Left hindlimb (tissue), 1 donor: ENCODE measurements at regions not wholly inside any gene's neighbourhood (a gene's known extent, or its start where the extent isn't known, plus 50 kb on each side); places are given as distances from the start of the nearest gene placed in this dataset.
A peak's percentile ranks its signal among the peaks of the same experiment; 100 is the strongest.

Source experiments
- DNase-seq: peaks from one replicate; pipeline ENCODE4 v3.0.0-alpha.2; 2018

GRCh38 chr9:119810645-119811429 lies 441.6 kb upstream of the BRINP1 start:
- DNase-seq: no peak

- DNase-seq: no peak
Observed at GRCh38 chr9:119803679-119804078, 434.4 kb upstream of the BRINP1 start.

GRCh38 chr9:119802621-119803020 lies 433.4 kb upstream of the BRINP1 start:
- DNase-seq: peak; percentile 34

- DNase-seq: no peak
Observed at GRCh38 chr9:119802133-119802532, 432.9 kb upstream of the BRINP1 start.

GRCh38 chr9:119801311-119801710 lies 432.1 kb upstream of the BRINP1 start:
- DNase-seq: no peak

GRCh38 chr9:119795395-119795794 lies 426.2 kb upstream of the BRINP1 start:
- DNase-seq: no peak

GRCh38 chr9:119794836-119795235 lies 425.6 kb upstream of the BRINP1 start:
- no peak for DNase-seq

GRCh38 chr9:119793218-119793617 lies 424.0 kb upstream of the BRINP1 start:
- DNase-seq: no peak

- no peak for DNase-seq
Observed at GRCh38 chr9:119792242-119792641, 423.0 kb upstream of the BRINP1 start.

GRCh38 chr9:119789987-119790386 lies 420.8 kb upstream of the BRINP1 start:
- DNase-seq: no peak

GRCh38 chr9:119788921-119789320 lies 419.7 kb upstream of the BRINP1 start:
- no peak for DNase-seq

GRCh38 chr9:119781886-119782285 lies 412.7 kb upstream of the BRINP1 start:
- DNase-seq: no peak

GRCh38 chr9:119775410-119775809 lies 406.2 kb upstream of the BRINP1 start:
- no peak for DNase-seq

GRCh38 chr9:119773823-119774222 lies 404.6 kb upstream of the BRINP1 start:
- DNase-seq: no peak

GRCh38 chr9:119771341-119771740 lies 402.1 kb upstream of the BRINP1 start:
- DNase-seq: no peak

GRCh38 chr9:119768266-119768665 lies 399.0 kb upstream of the BRINP1 start:
- DNase-seq: no peak

GRCh38 chr9:119765632-119766175 lies 396.5 kb upstream of the BRINP1 start:
- DNase-seq: no peak

- no peak for DNase-seq
Observed at GRCh38 chr9:119763260-119763659, 394.0 kb upstream of the BRINP1 start.

- DNase-seq: no peak
Observed at GRCh38 chr9:119761812-119762211, 392.6 kb upstream of the BRINP1 start.

GRCh38 chr9:119758990-119759389 lies 389.8 kb upstream of the BRINP1 start:
- no peak for DNase-seq

- DNase-seq: no peak
Observed at GRCh38 chr9:119758241-119758640, 389.0 kb upstream of the BRINP1 start.

GRCh38 chr9:119739476-119739875 lies 370.2 kb upstream of the BRINP1 start:
- no peak for DNase-seq

GRCh38 chr9:119736491-119737454 lies 367.5 kb upstream of the BRINP1 start:
- no peak for DNase-seq

- DNase-seq: no peak
Observed at GRCh38 chr9:119727988-119728387, 358.8 kb upstream of the BRINP1 start.
